ENCODE measurements at regions not wholly inside any gene's neighbourhood (a gene's known extent, or its start where the extent isn't known, plus 50 kb on each side); places are given as distances from the start of the nearest gene placed in this dataset.

GRCh38 chr11:80424012-80424695, 983.3 kb upstream of the TENM4 start:
- TF ChIP-seq YY1 (IDR thresholded peaks at IDR 0.05): no peak
- no peak for TF ChIP-seq CTCF (IDR thresholded peaks at IDR 0.05; ENCODE audit: low read depth, low read length, missing input control)
- no peak for TF ChIP-seq ATF3 (IDR thresholded peaks at IDR 0.05)
- no peak for TF ChIP-seq RXRA (IDR thresholded peaks at IDR 0.05)
- no peak for TF ChIP-seq MAX (IDR thresholded peaks at IDR 0.05)

Measured in liver (tissue), 3 donors.